HCT116 (cell line): ENCODE measurements at regions not wholly inside any gene's neighbourhood (a gene's known extent, or its start where the extent isn't known, plus 50 kb on each side); places are given as distances from the start of the nearest gene placed in this dataset.

Experiments
- ATAC-seq: fragments of 200-7000 bp; cut with Tn5 transposase; 2 replicates; pipeline ENCODE4 v1.9.1; 2020; ENCODE audit warnings: mild to moderate bottlenecking, moderate library complexity
- BruUV-seq: library from RNA; stranded (reverse); fragments of 400-500 nt; replicated peaks from 2 replicates; lab custom pipeline; 2021; lab: Mats Ljungman, UMichigan
- CTCF ChIA-PET: fragments of 300-600 bp; sonication (Branson Sonifier 250); formaldehyde crosslinking; loops from one replicate; lab custom pipeline; 2021; ENCODE audit warnings: antibody characterized with exemption; lab: Charles Lee
- POLR2A ChIA-PET: fragments of 300-600, 350-600 bp; sonication (Branson Sonifier 250); formaldehyde crosslinking; loops from one replicate; lab custom pipeline; 2021; ENCODE audit warnings: antibody characterized with exemption; lab: Charles Lee
- RAD21 ChIA-PET, 2 experiments: fragments of 300-600 bp; sonication (Branson Sonifier 250); formaldehyde crosslinking; loops; one replicate each; lab custom pipeline; 2023; ENCODE audit warnings: low total read pairs in 2 of 2; ENCODE audit not compliant: uncharacterized antibody in 2 of 2, unreplicated experiment in 2 of 2, low non-redundant PET in 1 of 2; lab: Charles Lee
- DNase-seq: peaks from one replicate; pipeline ENCODE4 v3.0.0-alpha.2; 2010; ENCODE audit warnings: low read depth, low spot score
- H2AFZ ChIP-seq: fragments of 200-600 bp; shearing (Covaris generic), sonication (generic); 2 replicates; pipeline ENCODE4 v1.6.1; 2017; ENCODE audit warnings: low read depth, mixed run types, mixed read lengths, antibody characterized with exemption, low read length; ENCODE audit not compliant: poor library complexity, severe bottlenecking
- H3K27ac ChIP-seq: 2 replicates; pipeline ENCODE4 v1.5.1; 2012; ENCODE audit warnings: low read depth, low read length
- H3K27me3 ChIP-seq: fragments of 200-600 bp; sonication (generic); 2 replicates; pipeline ENCODE4 v1.6.1; 2016; ENCODE audit warnings: mixed run types, low read length, mixed read lengths; ENCODE audit not compliant: insufficient read depth
- H3K36me3 ChIP-seq, 2 experiments: fragments of 200-500 bp in 1 of 2; fragments of 200-600 bp in 1 of 2; sonication (Bioruptor generic) in 1 of 2; sonication (generic) in 1 of 2; 2 replicates each; pipeline versions ENCODE4 v1.5.1 to v1.6.1; 2014 to 2016; ENCODE audit warnings: low read length in 2 of 2, inconsistent platforms in 1 of 2, mixed read lengths in 1 of 2, mixed run types in 1 of 2; ENCODE audit not compliant: insufficient read depth in 2 of 2, control insufficient read depth in 1 of 2
- H3K4me1 ChIP-seq, 2 experiments: fragments of 200-600 bp in 1 of 2; sonication (generic) in 1 of 2; 2 replicates each; pipeline versions ENCODE4 v1.5.1 to v1.6.1; 2012 to 2017; ENCODE audit warnings: low read length in 2 of 2, inconsistent platforms in 1 of 2, mild to moderate bottlenecking in 1 of 2, mixed read lengths in 1 of 2, mixed run types in 1 of 2, moderate library complexity in 1 of 2; ENCODE audit not compliant: insufficient read depth in 2 of 2, control insufficient read depth in 1 of 2
- H3K4me2 ChIP-seq: fragments of 200-600 bp; sonication (generic); 2 replicates; pipeline ENCODE4 v1.6.1; 2017; ENCODE audit warnings: mixed run types, low read length, mixed read lengths
- H3K4me3 ChIP-seq, 2 experiments: fragments of 200-600 bp in 1 of 2; sonication (generic) in 1 of 2; replicated peaks in 1 of 2; 2 replicates each; pipeline ENCODE4 v1.5.1; 2011 to 2016; ENCODE audit warnings: low read length in 2 of 2, control low read depth in 1 of 2, low read depth in 1 of 2, mild to moderate bottlenecking in 1 of 2, mixed read lengths in 1 of 2, mixed run types in 1 of 2
- H3K79me2 ChIP-seq: fragments of 200-600 bp; sonication (generic); 2 replicates; pipeline ENCODE4 v1.6.1; 2017; ENCODE audit warnings: mild to moderate bottlenecking, mixed run types, low read length, moderate library complexity, mixed read lengths; ENCODE audit not compliant: insufficient read depth
- H3K9ac ChIP-seq: fragments of 200-600 bp; sonication (generic); 2 replicates; pipeline ENCODE4 v1.6.1; 2016; ENCODE audit warnings: low read length, mixed read lengths
- H3K9me2 ChIP-seq: fragments of 200-600 bp; sonication (generic), shearing (Covaris generic); 2 replicates; pipeline ENCODE4 v1.6.1; 2017; ENCODE audit warnings: mixed run types, mild to moderate bottlenecking, moderate library complexity; ENCODE audit not compliant: insufficient read depth
- H3K9me3 ChIP-seq, 2 experiments: fragments of 200-500 bp in 1 of 2; fragments of 200-600 bp in 1 of 2; sonication (Bioruptor generic) in 1 of 2; sonication (generic) in 1 of 2; 2 replicates each; pipeline ENCODE4 v1.6.1; 2014 to 2017; ENCODE audit warnings: low read length in 2 of 2, mixed read lengths in 2 of 2, inconsistent platforms in 1 of 2, low read depth in 1 of 2, mild to moderate bottlenecking in 1 of 2, mixed run types in 1 of 2, moderate library complexity in 1 of 2; ENCODE audit not compliant: control insufficient read depth in 1 of 2, insufficient read depth in 1 of 2
- H4K20me1 ChIP-seq: fragments of 200-600 bp; sonication (generic), shearing (Covaris generic); 2 replicates; pipeline ENCODE4 v1.6.1; 2017; ENCODE audit warnings: mixed run types, mild to moderate bottlenecking, moderate library complexity; ENCODE audit not compliant: insufficient read depth
- CBX3 ChIP-seq: IDR thresholded peaks from 2 replicates; pipeline ENCODE4 v1.6.1; 2012; ENCODE audit warnings: low read depth
- EGR1 ChIP-seq: IDR thresholded peaks from 2 replicates; pipeline ENCODE4 v1.6.1; 2012; ENCODE audit warnings: low read depth
- FOSL1 ChIP-seq: IDR thresholded peaks from 2 replicates; pipeline ENCODE4 v1.6.1; 2012; ENCODE audit warnings: low read depth
- JUND ChIP-seq: IDR thresholded peaks from 2 replicates; pipeline ENCODE4 v1.6.1; 2012
- POLR2A ChIP-seq: IDR thresholded peaks from 2 replicates; pipeline ENCODE4 v1.7.0; 2011; ENCODE audit warnings: borderline replicate concordance; ENCODE audit not compliant: insufficient read depth, insufficient read length; ENCODE audit errors: extremely low read depth
- SIN3A ChIP-seq: IDR thresholded peaks from 2 replicates; pipeline ENCODE4 v1.6.1; 2012; ENCODE audit warnings: low read depth
- TCF7L2 ChIP-seq: IDR thresholded peaks from 2 replicates; pipeline ENCODE4 v1.7.0; 2011; ENCODE audit warnings: borderline replicate concordance, inconsistent platforms; ENCODE audit not compliant: insufficient read depth, insufficient read length; ENCODE audit errors: extremely low read depth
- intact Hi-C: fragments of 100-400 bp; cut with micrococcal nuclease; formaldehyde crosslinking; loops from 2 replicates; pipeline ENCODE4 v1.10.0; 2022
- TF ChIP-seq, protein P1 (sequence below): IDR thresholded peaks from 2 replicates; pipeline ENCODE4 v1.6.1; 2011; ENCODE audit warnings: mild to moderate bottlenecking, low read length, moderate library complexity; ENCODE audit not compliant: insufficient replicate concordance; ENCODE audit errors: extremely low read depth
- TF ChIP-seq, protein P2 (sequence below): IDR thresholded peaks from 2 replicates; pipeline ENCODE4 v1.6.1; 2012; ENCODE audit warnings: low read depth
- TF ChIP-seq, protein P3 (sequence below): IDR thresholded peaks from 2 replicates; pipeline ENCODE4 v1.6.1; 2012

DNA sequence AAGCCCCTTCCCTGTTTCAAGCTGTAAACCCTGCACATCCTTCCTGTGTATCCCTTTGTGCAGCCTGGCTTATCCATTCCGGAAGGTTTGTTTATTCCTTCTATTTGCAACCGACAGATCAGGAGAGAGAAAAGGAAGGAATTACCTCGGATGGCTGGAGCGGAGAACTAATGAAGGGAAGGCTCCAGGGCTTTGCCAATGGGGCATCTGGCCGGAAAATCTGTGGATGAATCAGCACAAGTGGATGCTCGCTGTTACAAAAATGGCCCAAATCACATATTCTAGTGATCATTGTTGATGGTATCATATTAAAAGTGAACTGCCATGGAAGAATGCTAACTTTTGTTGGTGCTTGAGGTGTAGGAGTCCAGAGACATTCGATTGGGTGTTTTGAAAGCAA, 97.1 kb downstream of the AQP4 start:
- Histone ChIP-seq H3K9me3 (no peaks in the 10 kb centered on the region), H3K4me3 (no peak overlapping the region), H2AFZ (no peak overlapping the region), H3K9me2 (no peaks in the 10 kb centered on the region)
- no peak for ATAC-seq
- TF ChIP-seq SIN3A, result no peak
- TF ChIP-seq, protein P1, sequence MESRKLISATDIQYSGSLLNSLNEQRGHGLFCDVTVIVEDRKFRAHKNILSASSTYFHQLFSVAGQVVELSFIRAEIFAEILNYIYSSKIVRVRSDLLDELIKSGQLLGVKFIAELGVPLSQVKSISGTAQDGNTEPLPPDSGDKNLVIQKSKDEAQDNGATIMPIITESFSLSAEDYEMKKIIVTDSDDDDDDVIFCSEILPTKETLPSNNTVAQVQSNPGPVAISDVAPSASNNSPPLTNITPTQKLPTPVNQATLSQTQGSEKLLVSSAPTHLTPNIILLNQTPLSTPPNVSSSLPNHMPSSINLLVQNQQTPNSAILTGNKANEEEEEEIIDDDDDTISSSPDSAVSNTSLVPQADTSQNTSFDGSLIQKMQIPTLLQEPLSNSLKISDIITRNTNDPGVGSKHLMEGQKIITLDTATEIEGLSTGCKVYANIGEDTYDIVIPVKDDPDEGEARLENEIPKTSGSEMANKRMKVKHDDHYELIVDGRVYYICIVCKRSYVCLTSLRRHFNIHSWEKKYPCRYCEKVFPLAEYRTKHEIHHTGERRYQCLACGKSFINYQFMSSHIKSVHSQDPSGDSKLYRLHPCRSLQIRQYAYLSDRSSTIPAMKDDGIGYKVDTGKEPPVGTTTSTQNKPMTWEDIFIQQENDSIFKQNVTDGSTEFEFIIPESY, result no peak
- TF ChIP-seq, protein P2, sequence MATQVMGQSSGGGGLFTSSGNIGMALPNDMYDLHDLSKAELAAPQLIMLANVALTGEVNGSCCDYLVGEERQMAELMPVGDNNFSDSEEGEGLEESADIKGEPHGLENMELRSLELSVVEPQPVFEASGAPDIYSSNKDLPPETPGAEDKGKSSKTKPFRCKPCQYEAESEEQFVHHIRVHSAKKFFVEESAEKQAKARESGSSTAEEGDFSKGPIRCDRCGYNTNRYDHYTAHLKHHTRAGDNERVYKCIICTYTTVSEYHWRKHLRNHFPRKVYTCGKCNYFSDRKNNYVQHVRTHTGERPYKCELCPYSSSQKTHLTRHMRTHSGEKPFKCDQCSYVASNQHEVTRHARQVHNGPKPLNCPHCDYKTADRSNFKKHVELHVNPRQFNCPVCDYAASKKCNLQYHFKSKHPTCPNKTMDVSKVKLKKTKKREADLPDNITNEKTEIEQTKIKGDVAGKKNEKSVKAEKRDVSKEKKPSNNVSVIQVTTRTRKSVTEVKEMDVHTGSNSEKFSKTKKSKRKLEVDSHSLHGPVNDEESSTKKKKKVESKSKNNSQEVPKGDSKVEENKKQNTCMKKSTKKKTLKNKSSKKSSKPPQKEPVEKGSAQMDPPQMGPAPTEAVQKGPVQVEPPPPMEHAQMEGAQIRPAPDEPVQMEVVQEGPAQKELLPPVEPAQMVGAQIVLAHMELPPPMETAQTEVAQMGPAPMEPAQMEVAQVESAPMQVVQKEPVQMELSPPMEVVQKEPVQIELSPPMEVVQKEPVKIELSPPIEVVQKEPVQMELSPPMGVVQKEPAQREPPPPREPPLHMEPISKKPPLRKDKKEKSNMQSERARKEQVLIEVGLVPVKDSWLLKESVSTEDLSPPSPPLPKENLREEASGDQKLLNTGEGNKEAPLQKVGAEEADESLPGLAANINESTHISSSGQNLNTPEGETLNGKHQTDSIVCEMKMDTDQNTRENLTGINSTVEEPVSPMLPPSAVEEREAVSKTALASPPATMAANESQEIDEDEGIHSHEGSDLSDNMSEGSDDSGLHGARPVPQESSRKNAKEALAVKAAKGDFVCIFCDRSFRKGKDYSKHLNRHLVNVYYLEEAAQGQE, result no peak
- TF ChIP-seq CBX3, result no peak
- TF ChIP-seq, protein P3, sequence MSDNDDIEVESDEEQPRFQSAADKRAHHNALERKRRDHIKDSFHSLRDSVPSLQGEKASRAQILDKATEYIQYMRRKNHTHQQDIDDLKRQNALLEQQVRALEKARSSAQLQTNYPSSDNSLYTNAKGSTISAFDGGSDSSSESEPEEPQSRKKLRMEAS, result no peak
- no peak for TF ChIP-seq JUND
- no peak for TF ChIP-seq TCF7L2
- TF ChIP-seq FOSL1, result no peak
- TF ChIP-seq POLR2A, result no peak
- TF ChIP-seq EGR1, result no peak
- TF ChIP-seq, all 23 proteins: peak for 0
- Histone ChIP-seq H4K20me1 (no peaks in the 10 kb centered on the region), H3K27me3 (no peaks in the 10 kb centered on the region; the same call in none of the 2 replicates), H3K36me3 (no peaks in the 10 kb centered on the region), H3K4me2 (no peak overlapping the region), H3K4me1 (no peaks in the 10 kb centered on the region), H3K9ac (no peak overlapping the region), H3K79me2 (no peaks in the 10 kb centered on the region), H3K27ac (no peak overlapping the region)
- ChIA-PET RAD21 (no interaction called here), POLR2A (no interaction called here), CTCF (no interaction called here)
- intact Hi-C loops, result no loop called here
- DNase-seq, result no peak
- no TSS peak for BruUV-seq
